Midbrain (tissue), 1 donor: ENCODE measurements at regions not wholly inside any gene's neighbourhood (a gene's known extent, or its start where the extent isn't known, plus 50 kb on each side); places are given as distances from the start of the nearest gene placed in this dataset.

Experiments used
- DNase-seq: peaks from one replicate; lab custom pipeline; 2025; lab: John Stamatoyannopoulos, UW

GRCh38 chr3:180092889-180093288 is 56.2 kb upstream of the PEX5L start:
- no peak for DNase-seq

- DNase-seq = no peak
Measured at GRCh38 chr3:180093535-180093934, 56.8 kb upstream of the PEX5L start.

- no peak for DNase-seq
Measured at GRCh38 chr3:180097626-180098025, 60.9 kb upstream of the PEX5L start.

- DNase-seq = no peak
Measured at GRCh38 chr3:180102134-180102533, 65.4 kb upstream of the PEX5L start.

- DNase-seq = no peak
Measured at GRCh38 chr3:180102604-180103003, 65.9 kb upstream of the PEX5L start.

GRCh38 chr3:180116203-180116602 is 79.5 kb upstream of the PEX5L start:
- DNase-seq = no peak

GRCh38 chr3:180116658-180117057 is 79.9 kb upstream of the PEX5L start:
- DNase-seq = no peak

GRCh38 chr3:180117381-180118163 is 80.8 kb upstream of the PEX5L start:
- DNase-seq = no peak

- DNase-seq = no peak
Measured at GRCh38 chr3:180119567-180119966, 82.8 kb upstream of the PEX5L start.

- DNase-seq = no peak
Measured at GRCh38 chr3:180123928-180124327, 87.2 kb upstream of the PEX5L start.

- no peak for DNase-seq
Measured at GRCh38 chr3:180131169-180131568, 94.4 kb upstream of the PEX5L start.

GRCh38 chr3:180135101-180135500 is 98.4 kb upstream of the PEX5L start:
- DNase-seq = no peak

GRCh38 chr3:180138871-180139270 is 102.1 kb upstream of the PEX5L start:
- no peak for DNase-seq

GRCh38 chr3:180142041-180142440 is 105.3 kb upstream of the PEX5L start:
- DNase-seq = no peak

GRCh38 chr3:180142472-180142871 is 105.7 kb upstream of the PEX5L start:
- no peak for DNase-seq

- no peak for DNase-seq
Measured at GRCh38 chr3:180161770-180162169, 125.0 kb upstream of the PEX5L start.

- DNase-seq = no peak
Measured at GRCh38 chr3:180175572-180175971, 138.8 kb upstream of the PEX5L start.

- no peak for DNase-seq
Measured at GRCh38 chr3:180176059-180176458, 139.3 kb upstream of the PEX5L start.

GRCh38 chr3:180177255-180177654 is 140.5 kb upstream of the PEX5L start:
- DNase-seq = no peak

GRCh38 chr3:180179562-180179961 is 142.8 kb upstream of the PEX5L start:
- DNase-seq = no peak

- DNase-seq = no peak
Measured at GRCh38 chr3:180180795-180181194, 144.1 kb upstream of the PEX5L start.

GRCh38 chr3:180181387-180181786 is 144.7 kb upstream of the PEX5L start:
- DNase-seq = no peak

- no peak for DNase-seq
Measured at GRCh38 chr3:180183346-180183745, 146.6 kb upstream of the PEX5L start.

GRCh38 chr3:180184816-180185215 is 148.1 kb upstream of the PEX5L start:
- no peak for DNase-seq
